T-helper 22 cell (primary cell): ENCODE measurements at regions not wholly inside any gene's neighbourhood (a gene's known extent, or its start where the extent isn't known, plus 50 kb on each side); places are given as distances from the start of the nearest gene placed in this dataset.

Source experiments
- DNase-seq: peaks from one replicate; pipeline ENCODE4 v3.0.0-alpha.2; 2020; ENCODE audit warnings: low read depth

DNA sequence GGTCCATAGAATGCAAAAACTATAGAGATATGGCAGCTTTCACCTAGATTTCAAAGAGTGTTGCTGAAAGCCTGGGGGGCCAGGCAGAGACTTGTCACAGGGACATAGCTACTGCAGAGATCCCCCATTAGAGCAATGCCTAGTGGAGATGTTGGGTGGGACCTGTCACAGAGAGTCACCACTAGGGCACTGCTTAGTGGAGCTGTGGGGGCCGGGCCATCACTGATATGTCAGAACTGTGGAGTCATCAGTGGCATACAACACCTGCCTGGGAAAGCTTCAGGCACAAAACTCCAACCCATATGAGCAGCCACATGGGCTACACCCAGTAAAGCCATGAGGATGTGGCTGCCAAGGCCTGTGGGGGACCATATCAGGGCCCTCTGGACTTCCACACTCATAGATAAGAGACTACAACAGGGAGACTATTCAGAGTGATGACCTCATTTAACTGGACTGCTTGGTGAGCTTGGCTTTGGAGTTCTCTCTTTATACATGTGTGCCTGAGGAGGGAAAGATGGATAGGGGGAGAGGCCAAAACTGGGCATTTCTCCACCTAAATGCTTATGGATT, 176.3 kb downstream of the ZNF621 start:
- DNase-seq: no peak

DNA sequence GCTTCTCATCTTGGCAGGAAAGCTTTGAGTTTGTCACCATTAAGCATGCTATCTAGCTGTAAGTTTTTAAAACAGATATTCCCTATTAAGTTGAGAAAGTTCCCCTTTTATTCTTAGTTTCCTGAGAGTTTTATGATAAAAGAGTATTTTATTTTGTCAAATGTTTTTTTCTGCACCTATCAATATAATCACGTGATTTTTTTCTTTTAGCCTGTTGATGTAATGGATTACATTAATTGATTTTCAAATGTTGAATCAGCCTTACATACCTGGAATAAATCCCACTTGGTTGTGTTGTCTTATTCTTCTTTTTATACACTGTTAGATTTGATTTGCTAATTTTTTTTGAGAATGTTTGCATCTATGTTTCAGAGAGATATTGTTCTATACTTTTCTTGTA, 179.5 kb downstream of the ZNF621 start:
- no peak for DNase-seq

DNA sequence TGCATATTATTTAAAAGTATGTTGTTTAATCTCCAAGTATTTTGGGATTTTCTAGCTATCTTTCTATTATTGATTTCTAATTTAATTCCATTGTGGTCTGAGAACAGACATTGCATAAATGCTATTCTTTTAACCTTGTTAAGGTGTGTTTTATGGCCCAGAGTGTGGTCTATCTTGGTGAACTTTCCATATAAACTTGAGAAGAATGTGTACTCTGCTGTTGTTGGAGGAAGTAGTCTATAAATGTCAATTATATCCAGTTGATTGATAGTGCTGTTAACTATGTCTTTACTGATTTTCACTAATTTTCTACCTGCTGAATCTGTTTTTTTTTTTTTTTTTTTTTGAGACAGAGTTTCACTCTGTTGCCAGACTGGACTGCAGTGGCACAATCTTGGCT, 180.9 kb downstream of the ZNF621 start:
- no peak for DNase-seq

DNA sequence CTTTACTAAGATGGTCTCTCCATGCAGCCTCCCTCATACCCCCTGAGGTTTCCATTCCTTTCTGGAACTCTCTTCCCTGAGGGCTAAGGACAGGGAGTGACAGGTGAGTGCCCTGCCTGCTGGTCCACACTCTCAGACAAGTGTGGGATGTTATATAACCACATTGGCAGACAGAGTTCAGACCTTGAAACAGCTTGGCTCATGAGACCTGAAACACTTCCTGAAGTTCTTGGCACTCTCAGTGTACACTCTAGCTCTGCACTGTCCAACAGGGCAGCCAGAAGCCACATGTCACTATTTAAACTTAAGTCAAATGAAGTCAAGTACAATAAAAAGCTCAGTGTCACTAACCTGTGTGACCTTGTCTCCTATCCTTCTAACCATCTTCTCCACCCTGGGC, 188.5 kb downstream of the ZNF621 start:
- no peak for DNase-seq

DNA sequence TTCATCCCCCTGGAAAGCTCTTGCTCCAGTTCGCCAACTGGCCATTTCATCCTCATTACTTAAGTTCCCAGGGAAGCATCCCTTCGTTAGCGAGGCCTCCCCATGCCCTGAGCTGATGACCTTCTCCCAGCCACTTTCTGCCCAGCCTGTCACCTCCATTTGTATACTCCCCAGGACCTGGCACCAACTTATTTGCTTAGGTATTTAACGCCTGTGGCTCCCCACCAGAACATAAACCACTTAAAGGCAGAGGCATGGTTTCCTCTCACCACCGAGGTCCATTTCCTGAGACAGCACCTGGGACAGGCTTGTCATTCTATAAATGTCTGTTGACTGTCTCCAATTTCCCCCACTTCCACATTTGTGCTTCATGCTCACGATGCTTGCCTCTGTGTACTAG, 189.0 kb downstream of the ZNF621 start:
- DNase-seq: no peak

DNA sequence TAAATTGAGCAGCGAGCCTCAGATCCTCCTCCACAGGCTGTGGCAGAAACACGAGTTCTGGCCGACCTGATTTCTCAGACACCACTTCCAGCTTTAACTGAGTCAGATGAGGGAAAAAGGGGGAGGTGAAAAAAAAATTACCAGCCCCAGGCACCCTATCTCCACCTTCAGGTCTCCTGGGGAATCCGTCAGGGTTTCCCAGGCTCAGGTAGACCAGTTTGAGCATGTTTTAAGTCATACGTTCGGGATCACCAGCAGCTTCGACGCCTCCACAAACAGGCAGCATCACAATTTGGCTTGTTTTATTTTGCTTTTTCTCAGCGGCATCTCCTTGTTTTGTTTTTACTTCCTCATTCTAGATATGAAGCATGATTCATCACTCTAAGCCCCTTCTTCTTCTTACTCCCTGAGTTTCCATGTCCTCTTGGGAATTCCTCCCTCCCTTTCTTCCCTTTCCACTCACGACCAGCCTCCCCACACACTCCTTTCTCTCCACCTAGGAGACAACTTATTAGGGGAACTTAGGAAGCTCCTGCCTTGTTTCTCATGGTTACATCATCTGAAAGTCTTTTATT, 190.1 kb downstream of the ZNF621 start:
- no peak for DNase-seq

DNA sequence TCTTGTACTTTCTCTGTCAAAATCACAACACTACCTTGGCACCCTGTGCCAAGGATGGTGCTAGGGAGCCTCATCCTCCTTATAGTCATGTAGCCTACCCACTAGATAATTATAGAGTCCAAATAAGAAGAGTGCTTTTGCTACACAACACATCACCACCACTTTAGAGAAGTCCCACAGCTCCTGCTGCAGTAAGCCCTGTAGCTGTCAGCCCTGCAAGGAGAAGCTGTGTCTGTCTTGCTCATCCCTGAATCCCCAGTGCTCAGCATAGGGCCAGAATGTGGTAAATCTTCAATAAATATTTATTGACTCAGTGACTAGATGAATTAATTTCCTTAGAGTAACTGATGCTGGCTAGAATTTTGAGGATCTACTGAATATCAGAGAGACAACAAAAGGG, 190.8 kb downstream of the ZNF621 start:
- DNase-seq: no peak

DNA sequence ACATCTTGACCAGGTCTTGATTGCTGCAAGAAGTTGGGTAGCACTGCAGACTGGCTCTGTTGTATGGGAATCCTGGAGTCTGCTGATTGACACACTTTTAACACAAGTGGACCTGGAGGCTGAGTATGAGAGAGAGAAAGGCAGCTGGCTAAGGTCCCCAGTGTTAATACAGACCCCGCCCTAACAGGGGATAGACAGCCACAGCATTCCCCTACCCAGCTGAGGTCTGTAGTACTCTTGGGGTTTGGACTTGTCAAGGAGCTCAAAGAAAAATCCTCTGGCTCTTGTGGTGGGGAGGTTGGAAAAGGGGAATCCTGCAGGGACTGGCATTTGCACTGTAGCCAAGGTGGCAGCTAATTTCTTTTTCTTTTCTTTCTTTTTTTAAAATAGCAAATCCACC, 192.7 kb downstream of the ZNF621 start:
- DNase-seq: no peak

DNA sequence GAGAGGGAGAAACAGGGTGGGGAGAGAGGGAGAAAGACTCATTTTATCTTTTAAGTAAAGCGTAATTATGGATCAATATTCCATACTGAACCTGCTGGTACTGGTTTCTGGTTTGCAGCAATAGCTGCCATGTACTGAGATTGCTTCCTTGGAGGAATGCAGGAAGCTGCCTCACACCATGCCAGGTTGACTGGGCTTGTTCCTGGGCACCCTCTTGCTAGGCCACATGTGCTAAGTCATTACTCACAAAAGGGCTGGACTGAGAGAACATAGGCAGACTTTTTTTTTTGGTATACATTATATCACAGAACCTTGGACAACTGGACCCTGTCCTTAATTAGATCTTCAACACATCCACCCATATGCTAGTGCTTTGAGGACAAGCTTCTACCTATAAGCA, 193.4 kb downstream of the ZNF621 start:
- DNase-seq: no peak

DNA sequence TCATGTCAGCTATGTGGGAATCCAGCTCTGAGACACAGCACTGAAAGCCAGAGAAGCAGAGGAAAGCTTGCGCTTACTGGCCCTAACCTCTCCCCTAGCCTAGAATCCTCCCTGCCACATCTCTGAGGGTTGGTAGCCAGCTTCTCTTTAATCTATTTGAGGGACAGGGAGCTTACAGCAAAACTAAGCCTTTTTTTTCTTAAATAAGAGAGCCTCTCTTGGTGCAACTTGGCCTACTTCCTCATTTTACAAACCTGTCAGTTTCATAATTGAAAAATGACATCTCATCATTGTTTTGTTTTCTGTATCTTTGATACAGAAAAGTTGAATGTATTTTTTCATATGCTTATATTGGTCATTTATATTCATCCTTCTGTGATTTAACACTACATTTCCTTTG, 193.9 kb downstream of the ZNF621 start:
- DNase-seq: no peak

DNA sequence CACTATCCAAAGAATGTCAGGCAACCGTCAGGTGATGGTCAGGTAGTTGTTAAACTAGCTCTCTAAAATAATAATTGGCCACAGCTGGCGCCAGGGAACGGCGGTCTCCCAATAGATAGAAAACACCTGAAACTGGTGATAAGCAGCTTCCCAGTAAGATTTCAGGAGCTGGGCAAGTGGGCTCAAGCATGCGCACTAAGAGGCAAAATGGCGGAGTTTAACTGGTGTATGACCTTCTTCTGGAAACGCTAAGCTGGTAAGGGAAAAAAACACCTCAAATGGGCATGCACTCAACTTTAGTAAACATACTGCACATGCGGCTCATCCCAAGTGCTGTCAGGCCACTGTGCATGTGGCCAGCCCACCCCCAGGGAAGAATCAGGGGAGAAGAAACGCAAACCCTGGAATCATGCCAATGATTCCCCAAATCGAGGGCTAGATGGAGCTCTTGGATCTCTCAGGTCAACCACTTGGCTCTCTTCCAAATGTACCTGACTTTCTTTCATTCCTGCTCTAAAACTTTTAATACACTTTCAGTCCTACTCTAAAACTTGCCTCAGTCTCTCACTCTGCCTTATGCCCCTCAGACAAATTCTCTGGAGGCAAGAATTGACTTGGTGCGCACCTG, 195.0 kb downstream of the ZNF621 start:
- no peak for DNase-seq

DNA sequence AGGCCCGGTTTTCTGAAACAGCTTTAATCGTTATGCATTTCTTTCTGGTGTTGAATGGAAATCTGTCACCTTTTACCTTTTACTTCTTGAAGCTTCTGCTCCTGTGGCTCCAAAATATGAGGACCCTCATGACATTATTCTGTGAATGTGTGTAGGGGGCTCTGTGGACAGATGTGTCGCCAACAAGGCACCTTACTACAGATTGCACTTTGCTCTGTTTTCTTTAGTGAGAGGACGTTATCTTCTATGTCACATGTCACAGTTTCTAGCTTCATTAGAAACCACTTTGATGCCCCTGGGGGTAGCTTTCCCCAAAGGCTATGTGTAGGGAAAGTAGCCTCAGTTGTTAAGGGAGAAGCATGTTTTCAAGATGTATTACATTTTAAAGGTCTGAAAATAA, 195.6 kb downstream of the ZNF621 start:
- no peak for DNase-seq

DNA sequence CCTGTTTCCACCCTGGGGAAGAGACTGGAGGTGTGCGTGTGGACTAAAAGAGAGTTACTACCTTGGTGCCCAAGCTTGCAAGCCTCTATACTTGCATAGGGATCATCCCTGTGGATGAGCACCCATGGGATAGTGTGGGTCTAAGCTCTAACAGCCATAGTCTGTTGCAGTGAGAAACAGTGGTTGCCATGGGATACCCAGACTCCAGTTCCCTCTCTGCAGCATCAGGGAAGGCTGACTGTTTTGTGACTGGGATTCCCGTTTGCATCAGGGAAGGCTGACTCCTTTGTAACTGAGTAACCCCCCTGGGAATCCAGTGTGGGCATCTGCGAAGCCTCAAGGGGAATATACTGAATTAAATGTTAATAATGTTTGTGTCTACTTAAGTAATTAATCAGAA, 196.1 kb downstream of the ZNF621 start:
- no peak for DNase-seq

DNA sequence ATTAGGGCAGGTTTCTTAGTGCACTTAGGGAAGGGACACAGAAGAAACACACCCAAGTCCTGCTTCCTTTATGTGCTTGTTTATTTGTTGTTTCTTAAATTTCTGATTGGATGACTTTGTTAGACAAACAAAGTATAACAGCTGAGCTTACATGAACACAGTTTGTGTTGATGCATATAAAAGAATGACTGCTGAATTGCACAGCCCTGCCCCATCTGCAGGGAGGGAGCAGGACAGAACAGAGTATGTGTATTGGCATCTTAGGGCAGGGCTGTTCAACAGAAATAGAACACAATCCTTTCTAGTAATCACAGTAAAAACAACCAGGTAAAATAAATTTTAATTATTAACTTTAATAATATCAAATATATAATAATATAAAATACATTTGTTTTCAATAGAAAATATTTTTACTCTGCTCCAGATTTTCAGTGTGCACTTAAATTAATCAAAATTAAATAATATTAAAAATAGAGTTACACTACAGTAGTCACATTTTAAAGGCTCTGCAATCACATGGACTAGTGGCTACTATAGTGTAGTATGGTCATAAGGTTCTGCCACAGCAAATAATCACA, 198.4 kb downstream of the ZNF621 start:
- no peak for DNase-seq

DNA sequence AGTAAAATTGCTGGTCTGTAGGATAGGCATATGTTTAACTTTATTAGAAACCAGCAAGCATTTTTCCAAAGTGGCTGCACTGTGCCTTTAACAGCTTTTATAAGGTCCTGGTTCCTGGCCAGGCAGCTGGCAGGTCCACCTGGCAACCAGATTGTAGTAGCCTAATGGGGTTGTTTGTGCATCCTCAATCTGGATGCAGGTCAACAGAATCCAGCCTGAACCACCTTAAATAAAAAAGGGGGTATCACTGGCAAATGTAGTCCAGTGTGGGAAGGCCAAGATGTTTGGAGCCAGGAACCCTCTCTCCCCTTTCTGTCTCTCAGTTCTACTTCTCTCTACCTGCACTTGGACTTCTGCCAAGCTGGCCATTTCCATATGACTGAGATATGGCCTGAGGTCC, 200.3 kb downstream of the ZNF621 start:
- DNase-seq: no peak

DNA sequence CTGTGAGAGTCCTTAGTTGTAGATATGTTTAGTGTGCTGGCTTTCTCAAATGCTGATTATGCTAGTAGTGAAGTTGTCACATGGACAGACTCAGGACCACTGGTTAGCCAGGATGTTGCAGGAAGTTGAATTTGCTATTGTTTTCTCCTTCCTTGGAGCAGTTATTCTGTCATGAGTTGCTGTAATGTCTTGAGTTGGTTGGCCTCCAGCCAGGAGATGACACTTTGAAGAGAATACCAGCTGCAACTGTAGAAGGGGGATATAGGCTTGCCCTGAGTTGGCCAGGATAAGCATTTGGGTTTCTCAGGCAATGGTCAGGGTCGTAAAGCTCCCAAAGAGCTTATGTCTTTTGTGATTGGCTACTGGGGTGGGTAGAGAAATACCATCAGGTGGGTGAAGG, 206.7 kb downstream of the ZNF621 start:
- no peak for DNase-seq

DNA sequence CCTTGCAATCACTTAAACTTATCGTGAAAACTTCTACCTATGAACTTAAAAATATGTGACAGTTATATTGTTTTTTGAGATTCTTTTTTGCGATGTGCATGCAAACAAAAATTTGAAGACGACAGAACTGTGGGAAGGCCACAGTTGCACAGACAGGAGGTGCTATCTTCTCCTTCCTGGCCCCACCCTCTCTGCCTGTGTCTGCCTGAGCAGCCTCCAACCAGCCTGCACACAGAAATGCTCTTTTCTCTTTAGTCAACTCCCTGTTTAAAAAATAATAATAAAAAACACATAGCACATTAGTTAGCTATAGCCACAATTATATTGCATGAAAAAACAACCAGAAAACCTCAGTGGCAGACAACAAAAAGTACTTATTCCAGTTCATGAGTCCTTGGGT, 212.2 kb downstream of the ZNF621 start:
- DNase-seq: no peak

DNA sequence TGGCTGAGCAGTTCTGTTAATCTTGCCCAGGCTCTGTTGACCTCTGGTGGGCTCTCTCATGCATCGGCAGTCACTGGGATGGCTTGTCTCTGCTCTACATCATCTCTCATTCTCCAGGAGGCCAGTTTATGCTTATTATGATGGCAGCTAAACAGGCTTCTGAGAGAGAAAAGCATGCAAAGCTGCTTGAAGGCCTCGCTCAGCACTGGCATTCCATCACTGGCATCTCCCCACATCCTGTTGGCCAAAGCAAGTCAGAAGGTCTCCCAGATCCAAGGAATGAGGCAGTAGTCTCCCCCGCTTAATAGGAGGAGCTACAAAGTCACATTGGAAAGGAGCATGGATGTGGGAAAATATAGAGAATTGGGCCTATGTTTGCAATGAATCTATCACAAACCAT, 212.6 kb downstream of the ZNF621 start:
- DNase-seq: no peak

DNA sequence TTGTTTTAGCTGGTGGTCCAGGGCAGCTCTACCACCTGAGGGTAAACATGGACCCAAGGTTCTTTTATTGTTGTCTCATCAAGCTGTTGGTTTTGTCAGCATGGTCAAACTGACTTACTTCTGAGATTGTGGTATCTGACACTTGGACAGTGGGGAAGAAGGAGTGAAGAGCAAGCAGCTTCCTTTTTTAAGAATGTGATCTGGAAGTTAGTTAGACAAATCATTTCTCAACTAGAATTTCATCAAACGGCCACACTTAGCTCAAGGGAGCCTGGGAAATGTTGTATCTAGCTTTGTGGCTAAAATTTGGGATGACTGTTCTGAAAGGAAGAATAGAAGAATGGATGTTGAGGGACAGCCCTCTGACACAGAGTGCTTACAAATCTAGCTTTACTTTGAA, 215.2 kb downstream of the ZNF621 start:
- DNase-seq: no peak

DNA sequence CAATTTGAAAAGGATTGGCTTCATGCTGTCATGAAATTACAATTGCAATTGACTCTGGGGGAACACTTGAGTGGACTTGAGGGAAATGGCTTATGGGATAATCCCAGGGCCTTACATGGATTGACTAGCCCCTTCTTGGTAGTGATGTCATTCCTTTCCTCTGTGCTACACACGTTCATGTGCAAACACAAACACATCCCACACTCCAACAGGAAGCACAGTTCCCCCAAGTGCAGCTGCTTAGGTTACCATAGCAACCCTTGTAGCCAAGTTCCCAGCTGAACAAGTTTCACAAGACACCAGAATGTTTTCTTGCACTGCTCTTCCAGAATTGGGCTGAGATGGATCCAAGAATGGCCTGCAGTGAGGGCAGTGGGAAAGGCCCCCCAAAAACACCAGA, 217.0 kb downstream of the ZNF621 start:
- no peak for DNase-seq

DNA sequence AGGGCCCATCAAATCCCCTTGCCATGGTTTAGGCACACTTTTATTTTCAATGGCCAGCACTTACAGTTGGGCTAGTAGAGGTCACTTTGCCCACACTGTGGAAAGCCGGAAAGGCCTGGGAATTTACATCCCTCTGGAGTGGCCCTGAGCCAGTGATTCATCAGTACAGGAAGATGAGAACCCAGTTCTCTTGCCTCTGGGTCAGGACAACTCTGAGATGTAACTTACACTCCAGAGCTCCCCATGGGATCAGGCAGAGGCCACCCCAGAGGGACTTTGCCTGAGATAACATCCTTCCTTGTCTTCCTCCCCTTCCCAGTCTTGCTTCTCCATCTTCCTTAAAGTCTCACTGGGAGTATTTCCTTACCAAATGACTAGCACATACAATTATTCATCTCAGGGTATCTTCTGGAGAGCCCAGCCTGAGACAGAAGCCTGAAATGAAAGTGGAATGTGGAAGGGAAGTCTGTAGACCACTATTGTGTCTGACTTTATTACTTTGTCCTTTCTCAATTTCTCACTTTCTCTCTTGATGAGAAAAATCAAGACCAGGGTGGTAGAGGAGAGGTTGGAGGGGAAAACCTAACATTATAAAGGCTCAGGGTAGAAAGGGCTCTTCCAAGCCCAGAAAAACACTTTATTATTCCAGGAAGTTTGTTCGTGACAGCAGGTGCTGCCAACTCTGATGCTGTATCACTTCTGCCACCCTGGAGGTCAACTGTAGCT, 220.8 kb downstream of the ZNF621 start:
- DNase-seq: no peak

DNA sequence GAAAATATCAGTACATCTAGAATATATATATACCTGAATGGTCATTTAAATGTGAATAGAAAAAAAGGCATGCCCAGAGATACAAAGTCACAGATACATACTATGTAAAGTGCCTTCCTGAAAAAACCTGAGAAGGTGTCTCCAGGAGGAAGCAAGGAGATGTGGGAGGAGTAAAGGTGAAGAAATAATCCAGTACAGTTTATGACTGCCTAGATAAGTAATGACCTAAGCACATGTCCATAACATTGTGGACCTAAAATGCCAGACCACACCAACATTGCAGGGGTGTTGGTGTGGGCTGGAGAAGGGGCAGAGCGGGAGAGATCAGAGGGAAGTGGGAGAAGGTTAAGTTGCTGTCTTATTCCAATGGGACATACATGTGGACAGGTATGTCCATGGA, 226.9 kb downstream of the ZNF621 start:
- DNase-seq: no peak

DNA sequence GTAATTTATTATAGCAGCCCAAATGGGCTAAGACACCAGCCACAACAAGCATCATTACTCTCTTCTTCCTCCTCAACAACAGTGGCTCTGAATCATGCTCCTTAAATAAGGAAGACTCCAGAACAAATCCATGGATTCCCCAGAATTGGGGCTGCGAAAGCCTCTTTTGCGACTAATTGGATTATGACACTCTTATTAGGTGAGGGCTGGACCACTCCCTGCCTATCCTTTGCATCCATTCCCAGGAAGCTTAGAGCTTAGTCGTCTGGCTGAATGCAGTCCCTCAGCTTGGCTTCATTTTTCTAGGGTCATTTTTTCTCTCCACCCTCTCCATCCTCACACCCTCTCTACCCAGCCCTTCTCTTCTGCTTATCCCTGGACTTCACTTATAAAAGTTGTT, 227.7 kb downstream of the ZNF621 start:
- DNase-seq: no peak
